AG09309 (cell line): ENCODE measurements at regions not wholly inside any gene's neighbourhood (a gene's known extent, or its start where the extent isn't known, plus 50 kb on each side); places are given as distances from the start of the nearest gene placed in this dataset.

Source experiments
- DNase-seq: peaks from one replicate; pipeline ENCODE4 v3.0.0-alpha.2; 2010; ENCODE audit warnings: low read depth
- H3K4me3 ChIP-seq: 2 replicates; pipeline ENCODE4 v1.5.1; 2011; ENCODE audit warnings: mild to moderate bottlenecking, low read depth, low read length, moderate library complexity; ENCODE audit not compliant: control insufficient read depth
- CTCF ChIP-seq: IDR thresholded peaks from 2 replicates; pipeline ENCODE4 v1.5.1; 2011; ENCODE audit warnings: mild to moderate bottlenecking, low read depth, low read length, inconsistent platforms; ENCODE audit not compliant: insufficient read depth, control insufficient read depth; ENCODE audit errors: missing control alignments

- DNase-seq: no peak
- TF ChIP-seq CTCF: no peak
Measured at GRCh38 chr1:232487236-232487635, 142.7 kb downstream of the SIPA1L2 start.

GRCh38 chr1:232486454-232487207 is 143.3 kb downstream of the SIPA1L2 start:
- H3K4me3 ChIP-seq: no peak overlapping the region
- TF ChIP-seq CTCF: no peak
- no peak for DNase-seq

More at GRCh38 chr1:232487236-232487635, 142.7 kb downstream of the SIPA1L2 start:
- no peak overlapping the region for H3K4me3 ChIP-seq

- no peak for DNase-seq
- no peak for TF ChIP-seq CTCF
Measured at GRCh38 chr1:232486006-232486405, 143.9 kb downstream of the SIPA1L2 start.

GRCh38 chr1:232484856-232485255 is 145.1 kb downstream of the SIPA1L2 start:
- no peak overlapping the region for H3K4me3 ChIP-seq
- TF ChIP-seq CTCF: no peak
- no peak for DNase-seq

More at GRCh38 chr1:232486006-232486405, 143.9 kb downstream of the SIPA1L2 start:
- no peak overlapping the region for H3K4me3 ChIP-seq

- TF ChIP-seq CTCF: no peak
- H3K4me3 ChIP-seq: no peak overlapping the region
- no peak for DNase-seq
Measured at GRCh38 chr1:232483826-232484225, 146.1 kb downstream of the SIPA1L2 start.

- DNase-seq: no peak
- no peak for TF ChIP-seq CTCF
- H3K4me3 ChIP-seq: no peak overlapping the region
Measured at GRCh38 chr1:232481091-232481490, 148.8 kb downstream of the SIPA1L2 start.

GRCh38 chr1:232477728-232478127 is 152.2 kb downstream of the SIPA1L2 start:
- DNase-seq: peak; percentile 96
- TF ChIP-seq CTCF: no peak
- H3K4me3 ChIP-seq: no peak overlapping the region
